PC-9 (cell line): ENCODE measurements at regions not wholly inside any gene's neighbourhood (a gene's known extent, or its start where the extent isn't known, plus 50 kb on each side); places are given as distances from the start of the nearest gene placed in this dataset.

ENCODE experiments used
- EZH2 ChIP-seq: fragments of 200-600 bp; sonication (generic); IDR thresholded peaks from 2 replicates; pipeline ENCODE4 v1.8.0; 2017; ENCODE audit warnings: antibody characterized with exemption, low read depth
- TF ChIP-seq, protein P1 (sequence below): fragments of 200-600 bp; sonication (generic); conservative IDR thresholded peaks from 2 replicates; pipeline ENCODE4 v1.6.1; 2017; ENCODE audit warnings: mixed run types, antibody characterized with exemption, mild to moderate bottlenecking, moderate library complexity

DNA sequence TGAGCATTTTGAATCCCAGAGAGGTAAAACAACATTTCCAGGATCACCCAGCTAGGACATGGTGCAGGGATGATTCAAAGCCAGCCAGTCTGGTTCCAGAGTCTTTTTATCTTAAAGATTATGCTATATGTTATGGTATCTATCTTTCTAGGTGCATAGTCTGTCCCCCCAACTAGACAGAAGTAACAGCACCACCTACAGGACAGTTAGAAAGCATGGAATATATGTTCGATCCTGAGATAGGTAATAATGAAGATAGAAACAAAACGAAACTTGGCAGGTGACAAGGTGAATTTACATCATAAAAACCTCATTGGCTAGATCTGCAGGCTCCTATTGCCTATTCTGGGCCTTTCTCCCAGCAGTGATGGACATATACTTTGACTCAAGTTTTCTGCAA lies 723.2 kb downstream of the SMARCA1 start:
- TF ChIP-seq, protein P1, sequence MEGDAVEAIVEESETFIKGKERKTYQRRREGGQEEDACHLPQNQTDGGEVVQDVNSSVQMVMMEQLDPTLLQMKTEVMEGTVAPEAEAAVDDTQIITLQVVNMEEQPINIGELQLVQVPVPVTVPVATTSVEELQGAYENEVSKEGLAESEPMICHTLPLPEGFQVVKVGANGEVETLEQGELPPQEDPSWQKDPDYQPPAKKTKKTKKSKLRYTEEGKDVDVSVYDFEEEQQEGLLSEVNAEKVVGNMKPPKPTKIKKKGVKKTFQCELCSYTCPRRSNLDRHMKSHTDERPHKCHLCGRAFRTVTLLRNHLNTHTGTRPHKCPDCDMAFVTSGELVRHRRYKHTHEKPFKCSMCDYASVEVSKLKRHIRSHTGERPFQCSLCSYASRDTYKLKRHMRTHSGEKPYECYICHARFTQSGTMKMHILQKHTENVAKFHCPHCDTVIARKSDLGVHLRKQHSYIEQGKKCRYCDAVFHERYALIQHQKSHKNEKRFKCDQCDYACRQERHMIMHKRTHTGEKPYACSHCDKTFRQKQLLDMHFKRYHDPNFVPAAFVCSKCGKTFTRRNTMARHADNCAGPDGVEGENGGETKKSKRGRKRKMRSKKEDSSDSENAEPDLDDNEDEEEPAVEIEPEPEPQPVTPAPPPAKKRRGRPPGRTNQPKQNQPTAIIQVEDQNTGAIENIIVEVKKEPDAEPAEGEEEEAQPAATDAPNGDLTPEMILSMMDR = peak; percentile 44; the same call in 1 of the 2 replicates
- TF ChIP-seq EZH2 = no peak
